Keratinocyte (primary cell): ENCODE measurements at regions not wholly inside any gene's neighbourhood (a gene's known extent, or its start where the extent isn't known, plus 50 kb on each side); places are given as distances from the start of the nearest gene placed in this dataset.
"Not testable (repeated sequence)": the region's sequence is repeated elsewhere in the genome, so short reads cannot be mapped to it uniquely, and the experiment has no call there.

Experiments
- CTCF ChIP-seq, 3 experiments: IDR thresholded peaks in 1 of 3; conservative IDR thresholded peaks in 1 of 3; optimal IDR thresholded peaks in 1 of 3; 2 replicates in 2 of 3; 3 replicates in 1 of 3; pipeline versions ENCODE3 to v1.5.1; 2011; ENCODE audit warnings: low read length in 3 of 3, mild to moderate bottlenecking in 3 of 3, moderate library complexity in 2 of 3, control low read depth in 1 of 3, inconsistent platforms in 1 of 3; ENCODE audit not compliant: insufficient read depth in 2 of 3; ENCODE audit errors: extremely low read depth in 1 of 3
- EZH2 ChIP-seq: IDR thresholded peaks from one replicate; pipeline ENCODE4 v1.6.1; 2012; ENCODE audit warnings: inconsistent platforms, mild to moderate bottlenecking, low read length, moderate library complexity

- TF ChIP-seq CTCF (optimal IDR thresholded peaks at IDR 0.05 in 1 of 3, IDR thresholded peaks at IDR 0.05 in 1 of 3, conservative IDR thresholded peaks at IDR 0.05 in 1 of 3; ENCODE audit: extremely low read depth in 1 of 3, insufficient read depth in 2 of 3, low read length in 3 of 3); EZH2: not testable (repeated sequence)
These were observed 307.3 kb upstream of the ZNF337 start for GRCh38 chr20:26003959-26004358.
